ENCODE measurements at regions not wholly inside any gene's neighbourhood (a gene's known extent, or its start where the extent isn't known, plus 50 kb on each side); places are given as distances from the start of the nearest gene placed in this dataset.

DNA sequence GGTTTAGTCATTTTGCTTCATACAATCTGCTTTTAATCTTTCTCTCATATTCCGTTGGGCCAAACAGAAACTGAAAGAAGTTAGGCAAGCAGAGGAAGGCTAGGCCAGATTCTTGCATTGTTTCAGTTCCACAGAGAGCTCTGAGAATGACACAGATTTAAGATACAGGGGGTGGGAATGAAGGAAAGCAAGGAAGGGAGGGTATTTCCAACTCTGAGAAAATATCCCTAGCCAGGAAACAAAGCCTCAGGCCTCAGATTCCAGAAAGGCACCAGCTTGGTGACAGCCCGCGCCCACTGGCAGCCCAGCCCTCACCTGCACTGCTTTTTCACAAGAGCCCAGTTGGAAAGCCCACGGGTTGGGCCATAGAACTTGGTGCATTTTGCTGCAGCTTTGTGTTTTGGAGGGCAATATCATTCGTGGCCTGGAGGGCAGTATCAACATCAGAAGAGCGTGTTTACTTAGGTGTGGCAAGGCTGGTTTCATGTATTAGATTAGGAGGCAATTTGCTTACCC, 63.5 kb downstream of the ENC1 start:
- DNase-seq = no peak

DNA sequence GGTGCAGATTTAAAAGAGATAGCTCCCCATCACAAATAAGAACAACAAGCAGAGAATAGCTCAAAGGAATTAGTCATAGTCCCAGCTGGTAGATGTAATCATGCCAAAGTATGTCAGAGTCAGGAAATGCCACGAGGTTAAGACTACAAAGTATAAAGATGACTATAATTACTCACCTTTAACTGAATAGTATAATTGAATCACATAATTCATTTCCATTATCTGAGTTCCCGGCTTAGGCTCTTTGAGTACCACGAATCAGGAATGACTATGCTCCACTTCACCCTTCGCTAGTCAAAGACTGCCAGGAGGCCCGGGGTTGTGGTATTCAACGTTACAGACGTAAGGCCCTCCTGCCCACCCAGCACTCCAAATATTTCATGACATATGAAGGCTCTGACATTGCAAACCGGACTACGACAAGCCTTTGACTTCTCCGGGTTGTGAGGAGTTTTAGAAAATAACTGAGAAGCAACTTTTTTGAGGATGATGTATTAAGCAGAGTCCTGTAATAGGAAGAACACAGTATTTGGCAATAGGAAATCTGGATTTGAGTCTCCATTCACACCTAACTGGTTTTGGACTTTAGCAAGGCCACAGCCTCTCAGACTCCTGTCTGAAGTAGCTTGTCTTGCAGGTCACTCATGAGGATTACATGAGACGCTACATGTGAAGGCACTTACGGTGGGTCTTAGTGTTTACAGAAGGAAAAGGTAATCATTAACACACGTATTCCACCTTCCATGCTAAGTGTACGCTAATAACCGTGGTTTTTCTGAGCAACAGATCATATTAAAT, 64.6 kb downstream of the ENC1 start:
- DNase-seq = peak; percentile 7

GRCh38 chr5:74570250-74570649, 70.3 kb downstream of the ENC1 start:
- no peak for DNase-seq

GRCh38 chr5:74567411-74567995, 73.0 kb downstream of the ENC1 start:
- no peak for DNase-seq

DNA sequence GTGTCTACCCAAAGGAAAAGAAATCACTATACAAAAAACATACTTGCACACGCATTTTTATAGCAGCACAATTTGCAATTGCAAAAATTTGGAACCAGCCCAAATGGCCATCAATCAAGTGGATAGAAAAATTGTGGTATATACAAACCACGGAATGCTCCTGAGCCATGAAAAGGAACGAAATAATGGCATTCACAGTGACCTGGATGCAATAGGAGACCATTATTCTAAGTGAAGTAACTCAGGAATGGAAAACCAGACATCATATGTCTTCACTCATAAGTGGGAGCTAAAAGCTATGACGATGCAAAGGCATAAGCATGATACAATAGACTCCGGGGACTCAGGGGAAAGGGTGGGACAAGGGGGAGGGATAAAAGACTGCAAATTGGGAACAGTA, 78.4 kb downstream of the ENC1 start:
- DNase-seq = no peak

- DNase-seq = no peak
Observed at GRCh38 chr5:74560245-74560644, 80.3 kb downstream of the ENC1 start.

- no peak for DNase-seq
Observed at GRCh38 chr5:74556631-74557595, 83.6 kb downstream of the ENC1 start.

- DNase-seq = no peak
Observed at GRCh38 chr5:74556006-74556405, 84.5 kb downstream of the ENC1 start.

DNA sequence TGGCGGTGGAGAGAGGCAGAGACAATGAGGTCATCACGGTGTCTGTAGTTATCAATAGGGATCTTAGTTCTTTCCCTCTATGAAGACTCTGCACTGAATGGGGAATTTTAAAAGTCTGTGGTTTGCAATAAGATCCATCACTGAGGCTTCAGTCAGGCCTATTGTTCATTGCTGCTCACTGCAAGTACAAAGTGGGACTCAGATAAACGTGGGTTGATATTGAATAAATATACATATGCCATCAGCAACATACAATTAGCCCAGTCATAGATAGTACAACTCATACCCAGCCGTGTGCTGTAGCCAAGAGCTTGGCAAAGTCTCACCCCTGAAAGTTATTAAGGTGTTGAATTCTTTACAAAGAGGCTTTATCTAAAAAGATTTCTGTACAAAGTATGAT, 88.4 kb downstream of the ENC1 start:
- no peak for DNase-seq

GRCh38 chr5:74550927-74551326, 89.6 kb downstream of the ENC1 start:
- no peak for DNase-seq

GRCh38 chr5:74549384-74549783, 91.1 kb downstream of the ENC1 start:
- no peak for DNase-seq

- DNase-seq = no peak
Observed at GRCh38 chr5:74546796-74547195, 93.7 kb downstream of the ENC1 start.

DNA sequence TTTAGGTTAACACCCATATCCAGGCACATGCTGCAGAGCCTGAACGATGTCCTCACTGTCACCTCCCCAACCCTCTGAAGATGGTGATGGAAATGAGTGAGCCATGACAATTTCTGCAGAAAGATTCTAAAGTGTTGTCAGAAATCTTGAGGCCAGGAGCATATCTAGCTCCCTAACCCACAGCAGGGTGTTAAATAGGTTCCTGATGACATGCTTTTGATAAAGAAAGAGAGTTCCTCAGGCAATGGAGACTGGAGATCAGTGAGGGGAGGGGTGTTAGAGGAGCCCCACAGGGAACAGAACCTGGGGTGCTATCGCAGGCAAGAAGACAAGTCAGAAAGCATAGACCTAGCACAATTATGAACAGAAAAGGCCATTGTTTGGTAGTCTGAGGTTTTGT, 95.7 kb downstream of the ENC1 start:
- DNase-seq = no peak

GRCh38 chr5:74543162-74543995, 97.1 kb downstream of the ENC1 start:
- DNase-seq = no peak

- DNase-seq = no peak
Observed at GRCh38 chr5:74542482-74542881, 98.0 kb downstream of the ENC1 start.

DNA sequence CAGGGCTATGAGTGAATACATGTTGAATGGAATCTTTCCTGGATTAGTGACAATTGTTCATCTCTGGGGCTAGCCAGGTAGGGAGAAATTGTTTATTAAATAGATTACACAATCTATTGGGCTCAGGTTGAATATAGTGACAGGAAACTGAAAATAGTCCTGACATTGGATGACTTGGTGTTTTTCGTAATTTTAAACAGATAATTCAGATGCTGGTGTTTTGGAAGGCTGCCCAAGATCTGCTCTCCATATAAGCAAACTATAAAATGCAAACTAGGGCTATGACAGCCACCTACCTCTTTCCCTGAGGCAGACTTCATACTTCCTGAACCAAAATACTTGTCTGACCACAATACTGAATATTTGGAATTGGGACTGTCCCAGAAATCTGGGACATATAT, 99.1 kb downstream of the ENC1 start:
- no peak for DNase-seq

- no peak for DNase-seq
Observed at GRCh38 chr5:74540622-74541021, 99.9 kb downstream of the ENC1 start.

GRCh38 chr5:74539986-74540385, 100.5 kb downstream of the ENC1 start:
- DNase-seq = no peak

- no peak for DNase-seq
Observed at GRCh38 chr5:74538206-74538661, 102.3 kb downstream of the ENC1 start.

- no peak for DNase-seq
Observed at GRCh38 chr5:74536658-74537057, 103.9 kb downstream of the ENC1 start.

DNA sequence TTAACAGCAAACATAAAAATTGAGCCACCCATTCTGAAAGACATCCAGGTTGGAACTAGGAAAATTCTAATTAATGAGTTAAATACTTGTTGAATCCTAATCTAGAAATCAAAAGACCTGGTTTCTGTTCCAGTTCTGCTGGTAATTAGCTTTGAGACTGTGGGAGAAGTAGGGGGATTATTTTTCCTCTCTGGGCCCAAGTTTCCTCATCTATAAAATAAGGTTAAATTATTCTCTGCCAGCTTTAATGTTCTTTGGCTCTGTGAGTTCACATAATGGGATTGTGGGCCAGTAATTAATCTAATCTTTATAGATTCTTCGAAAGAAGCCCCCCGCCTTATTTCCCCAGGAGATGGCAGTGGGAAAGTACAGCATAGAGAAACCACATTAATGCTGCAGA, 104.6 kb downstream of the ENC1 start:
- no peak for DNase-seq

GRCh38 chr5:74534397-74535129, 106.0 kb downstream of the ENC1 start:
- no peak for DNase-seq
